GM23248 (cell line): ENCODE measurements at regions not wholly inside any gene's neighbourhood (a gene's known extent, or its start where the extent isn't known, plus 50 kb on each side); places are given as distances from the start of the nearest gene placed in this dataset.

Experiments used
- DNase-seq: peaks from one replicate; pipeline ENCODE4 v3.0.0-alpha.2; 2015
- H2AFZ ChIP-seq: fragments of 200-600 bp; sonication (generic); 2 replicates; pipeline ENCODE4 v1.6.1; 2016; ENCODE audit warnings: antibody characterized with exemption
- H3F3A ChIP-seq: fragments of 200-600 bp; sonication (generic); 2 replicates; pipeline ENCODE4 v1.6.1; 2016; ENCODE audit warnings: mild to moderate bottlenecking, antibody characterized with exemption, mixed run types; ENCODE audit not compliant: insufficient read depth
- H3K27ac ChIP-seq: fragments of 200-600 bp; sonication (generic); 2 replicates; pipeline ENCODE4 v1.5.1; 2016; ENCODE audit warnings: mild to moderate bottlenecking
- H3K27me3 ChIP-seq: fragments of 200-600 bp; sonication (generic); replicated peaks from 2 replicates; pipeline ENCODE4 v1.6.1; 2016; ENCODE audit warnings: mild to moderate bottlenecking; ENCODE audit not compliant: insufficient read depth
- H3K36me3 ChIP-seq: fragments of 200-600 bp; sonication (generic); 2 replicates; pipeline ENCODE4 v1.6.1; 2016; ENCODE audit warnings: low read depth, mild to moderate bottlenecking
- H3K4me1 ChIP-seq: fragments of 200-600 bp; sonication (generic); 2 replicates; pipeline ENCODE4 v1.6.1; 2016; ENCODE audit warnings: mild to moderate bottlenecking; ENCODE audit not compliant: insufficient read depth
- H3K4me2 ChIP-seq: fragments of 200-600 bp; sonication (generic); one replicate; pipeline ENCODE4 v1.6.1; 2016; ENCODE audit warnings: mild to moderate bottlenecking; ENCODE audit not compliant: unreplicated experiment
- H3K4me3 ChIP-seq: fragments of 200-600 bp; sonication (generic); 2 replicates; pipeline ENCODE4 v1.5.1; 2016; ENCODE audit warnings: mild to moderate bottlenecking
- H3K79me2 ChIP-seq: fragments of 200-600 bp; sonication (generic); 2 replicates; pipeline ENCODE4 v1.6.1; 2016; ENCODE audit warnings: mild to moderate bottlenecking; ENCODE audit not compliant: insufficient read depth
- H3K9ac ChIP-seq: fragments of 200-600 bp; sonication (generic); 2 replicates; pipeline ENCODE4 v1.6.1; 2016; ENCODE audit warnings: mild to moderate bottlenecking
- H3K9me2 ChIP-seq: fragments of 200-600 bp; sonication (generic); 2 replicates; pipeline ENCODE4 v1.6.1; 2016; ENCODE audit warnings: mixed run types, mild to moderate bottlenecking, moderate library complexity; ENCODE audit not compliant: insufficient read depth
- H3K9me3 ChIP-seq: fragments of 200-600 bp; sonication (generic); one replicate; pipeline ENCODE4 v1.6.1; 2017; ENCODE audit warnings: low read depth
- H4K20me1 ChIP-seq: fragments of 200-600 bp; sonication (generic); 2 replicates; pipeline ENCODE4 v1.6.0; 2016; ENCODE audit not compliant: insufficient read depth
- EZH2 ChIP-seq: fragments of 200-600 bp; sonication (generic); IDR thresholded peaks from 2 replicates; pipeline ENCODE4 v1.6.1; 2018; ENCODE audit warnings: antibody characterized with exemption, mild to moderate bottlenecking; ENCODE audit not compliant: insufficient read depth, poor library complexity, severe bottlenecking
- EZH2phosphoT487 ChIP-seq: fragments of 200-600 bp; sonication (generic); IDR thresholded peaks from 2 replicates; pipeline ENCODE4 v1.6.1; 2018; ENCODE audit warnings: antibody characterized with exemption, moderate library complexity, mild to moderate bottlenecking, low read depth; ENCODE audit not compliant: insufficient read depth
- WGBS, 2 experiments: methylation state at CpG; one replicate each; pipeline ENCODE4 v1.1.6; 2015 to 2017; ENCODE audit warnings: low lambda C conversion rate in 2 of 2, low coverage in 1 of 2; ENCODE audit errors: missing lambda C conversion rate in 2 of 2; 5-methylcytosine and 5-hydroxymethylcytosine counted together
- in situ Hi-C: fragments of 300-500 bp; cut with MboI; formaldehyde crosslinking; loops from 2 replicates; pipeline ENCODE4 v1.15.0; 2020

- H3K4me1 ChIP-seq, result peaks cover 20% of the 10 kb centered on the region
- no peak overlapping the region for H2AFZ ChIP-seq
- H3K9me2 ChIP-seq, result no peaks in the 10 kb centered on the region
- H3K4me3 ChIP-seq, result no peak overlapping the region
- in situ Hi-C loops, result no loop called here
- H3K4me2 ChIP-seq, result no peak overlapping the region
- H3K79me2 ChIP-seq, result no peaks in the 10 kb centered on the region
- H3F3A ChIP-seq, result peaks cover 19% of the 10 kb centered on the region
- H3K27ac ChIP-seq, result no peak overlapping the region
- H3K9me3 ChIP-seq, result no peaks in the 10 kb centered on the region
- no peaks in the 10 kb centered on the region for H3K36me3 ChIP-seq
- no peaks in the 10 kb centered on the region for H3K27me3 ChIP-seq
- DNase-seq, result no peak
- 100% methylated on average over 1 to 2 of the region's 19 CpGs for WGBS, 2 experiments
- TF ChIP-seq EZH2 (no peak), EZH2phosphoT487 (no peak)
- H3K9ac ChIP-seq, result no peak overlapping the region
- no peaks in the 10 kb centered on the region for H4K20me1 ChIP-seq
These were observed 464.1 kb upstream of the DIPK2B start for GRCh38 chrX:45664727-45665290.

DNA sequence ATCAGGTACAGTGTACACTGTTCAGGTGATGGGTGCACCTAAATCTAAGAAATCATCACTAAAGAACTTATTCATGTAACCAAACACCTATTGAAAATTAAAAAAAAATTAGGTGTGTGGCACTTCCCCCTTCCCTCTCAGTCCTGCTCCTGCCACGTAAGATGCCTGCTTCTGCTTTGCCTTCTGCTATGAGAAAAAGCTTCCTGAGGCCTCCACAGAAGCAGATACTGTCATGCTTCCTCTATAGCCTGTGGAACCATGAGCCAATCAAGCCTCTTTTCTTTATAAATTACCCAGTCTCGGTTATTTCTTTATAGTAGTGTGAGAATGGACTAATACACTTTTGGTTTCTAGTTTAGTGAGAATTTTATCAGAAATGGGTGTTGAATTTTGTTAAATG is 459.8 kb upstream of the DIPK2B start:
- TF ChIP-seq EZH2, result no peak
- TF ChIP-seq EZH2phosphoT487, result no peak
- no peak overlapping the region for H3K4me2 ChIP-seq
- H3F3A ChIP-seq, result no peaks in the 10 kb centered on the region
- H3K27me3 ChIP-seq, result no peaks in the 10 kb centered on the region
- H3K9me3 ChIP-seq, result no peaks in the 10 kb centered on the region
- no peaks in the 10 kb centered on the region for H3K9me2 ChIP-seq
- H2AFZ ChIP-seq, result no peak overlapping the region
- H4K20me1 ChIP-seq, result no peaks in the 10 kb centered on the region
- H3K4me1 ChIP-seq, result no peaks in the 10 kb centered on the region
- H3K9ac ChIP-seq, result no peak overlapping the region
- no peaks in the 10 kb centered on the region for H3K79me2 ChIP-seq
- WGBS, 2 experiments, result 97 to 100% methylated on average over 2 of the region's 2 CpGs
- no peak for DNase-seq
- no peaks in the 10 kb centered on the region for H3K36me3 ChIP-seq
- no peak overlapping the region for H3K27ac ChIP-seq
- in situ Hi-C loops, result no loop called here
- H3K4me3 ChIP-seq, result no peak overlapping the region

DNA sequence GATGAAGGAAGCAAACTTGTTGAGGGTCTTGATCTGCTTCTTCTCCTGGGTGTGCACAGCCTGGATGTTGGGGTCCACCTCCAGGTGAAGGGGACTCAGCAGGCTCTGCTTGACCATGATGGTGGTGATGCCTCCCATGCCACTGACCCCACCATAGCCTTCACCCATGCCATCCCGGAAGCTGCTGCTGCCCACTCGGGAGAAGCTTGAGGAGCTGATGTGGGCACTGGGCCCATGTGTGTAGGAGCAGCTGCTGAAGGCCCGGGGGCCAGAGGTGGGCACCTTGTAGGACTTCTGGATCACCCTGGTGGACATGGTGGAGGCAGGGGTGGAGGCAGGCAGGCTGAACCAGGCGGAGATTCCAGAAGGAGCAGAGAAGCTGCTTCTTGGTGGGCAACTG is 432.7 kb upstream of the DIPK2B start:
- Histone ChIP-seq H3K4me1 (0 out of 2 replicates have a peak, but pooled peaks cover under 1% of the 10 kb centered on the region), H3K27ac (no peak overlapping the region), H2AFZ (no peak overlapping the region), H3K36me3 (no peaks in the 10 kb centered on the region), H3K4me2 (no peak overlapping the region), H3K27me3 (no peaks in the 10 kb centered on the region), H3K9me3 (no peaks in the 10 kb centered on the region), H3K9ac (no peak overlapping the region), H3K4me3 (no peak overlapping the region), H3K79me2 (no peaks in the 10 kb centered on the region), H4K20me1 (no peaks in the 10 kb centered on the region), H3F3A (no peaks in the 10 kb centered on the region), H3K9me2 (no peaks in the 10 kb centered on the region)
- in situ Hi-C loops, result no loop called here
- DNase-seq, result no peak
- TF ChIP-seq EZH2phosphoT487 (no peak), EZH2 (no peak)
- 93 to 94% methylated on average over 3 to 4 of the region's 4 CpGs for WGBS, 2 experiments

GRCh38 chrX:45632506-45632905 is 431.8 kb upstream of the DIPK2B start:
- no peak for DNase-seq
- no peak for TF ChIP-seq EZH2phosphoT487
- TF ChIP-seq EZH2, result no peak
- Histone ChIP-seq H3K9me3 (no peaks in the 10 kb centered on the region), H3F3A (no peaks in the 10 kb centered on the region), H3K4me1 (peaks cover 10% of the 10 kb centered on the region), H3K79me2 (no peaks in the 10 kb centered on the region), H3K9me2 (no peaks in the 10 kb centered on the region), H3K9ac (no peak overlapping the region), H3K4me2 (no peak overlapping the region), H3K4me3 (no peak overlapping the region), H3K36me3 (no peaks in the 10 kb centered on the region), H4K20me1 (no peaks in the 10 kb centered on the region), H2AFZ (no peak overlapping the region), H3K27ac (no peak overlapping the region), H3K27me3 (no peaks in the 10 kb centered on the region)
- in situ Hi-C loops, result no loop called here
- 98 to 100% methylated on average over 10 to 11 of the region's 17 CpGs for WGBS, 2 experiments

GRCh38 chrX:45630078-45630477 is 429.4 kb upstream of the DIPK2B start:
- Histone ChIP-seq H3K27ac (no peak overlapping the region), H3K4me3 (no peak overlapping the region), H3F3A (no peaks in the 10 kb centered on the region), H2AFZ (no peak overlapping the region), H4K20me1 (no peaks in the 10 kb centered on the region), H3K36me3 (no peaks in the 10 kb centered on the region), H3K4me2 (no peak overlapping the region), H3K79me2 (no peaks in the 10 kb centered on the region), H3K27me3 (no peaks in the 10 kb centered on the region), H3K4me1 (peaks cover 13% of the 10 kb centered on the region), H3K9me2 (no peaks in the 10 kb centered on the region), H3K9me3 (no peaks in the 10 kb centered on the region), H3K9ac (no peak overlapping the region)
- in situ Hi-C loops, result no loop called here
- TF ChIP-seq EZH2phosphoT487 (no peak), EZH2 (no peak)
- 100% methylated on average over 1 of the region's 1 CpG for WGBS, 2 experiments
- no peak for DNase-seq
